ENCODE measurements at regions not wholly inside any gene's neighbourhood (a gene's known extent, or its start where the extent isn't known, plus 50 kb on each side); places are given as distances from the start of the nearest gene placed in this dataset.

DNA sequence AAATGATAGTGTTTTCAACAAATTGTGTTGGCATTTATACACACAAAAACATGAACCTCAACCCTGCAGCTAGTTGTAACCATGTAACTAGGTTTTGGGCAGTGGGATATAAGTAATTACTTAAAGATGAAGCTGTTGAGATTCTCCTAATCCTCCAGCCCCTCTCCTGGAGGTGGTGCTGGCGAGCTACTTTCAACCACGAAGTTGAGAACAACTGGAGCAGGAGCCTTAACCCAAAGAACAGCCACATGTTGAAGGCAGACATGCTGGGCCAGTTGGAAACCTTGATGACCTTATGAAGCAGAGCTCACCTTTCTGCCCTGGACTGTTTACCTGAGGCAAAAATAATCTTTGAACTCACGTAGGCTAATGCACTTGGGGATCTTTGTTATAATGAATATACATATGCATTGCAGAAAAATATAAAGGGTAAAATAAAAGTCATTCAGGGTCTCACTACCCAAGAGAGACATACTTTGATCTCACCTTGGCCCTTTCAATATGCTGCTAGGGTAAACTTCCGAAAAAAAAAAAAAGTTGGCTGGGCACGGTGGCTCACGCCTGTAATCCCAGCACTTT, 89.6 kb upstream of the NPAS2 start:
- peaks cover 26% of the 10 kb centered on the region for H3K4me1 ChIP-seq (ENCODE audit: insufficient read depth, low read length)
- H3K79me2 ChIP-seq (ENCODE audit: insufficient read depth, low read length), result no peaks in the 10 kb centered on the region
- H3K27me3 ChIP-seq (ENCODE audit: insufficient read depth, low read length), result peaks cover 14% of the 10 kb centered on the region
- no peak for DNase-seq (ENCODE audit: insufficient read length, low spot score, missing footprints)
- no peaks in the 10 kb centered on the region for H3K36me3 ChIP-seq (ENCODE audit: insufficient read depth, low read length)
- H3K4me2 ChIP-seq (ENCODE audit: insufficient read depth, low read length), result no peak overlapping the region
- H2AFZ ChIP-seq (ENCODE audit: low read length), result no peak overlapping the region
- H3K4me3 ChIP-seq (ENCODE audit: insufficient read depth, low read length), result no peak overlapping the region
- H4K20me1 ChIP-seq (ENCODE audit: insufficient read depth, low read length), result no peaks in the 10 kb centered on the region
- H3K9me3 ChIP-seq (ENCODE audit: low read depth, low read length), result no peaks in the 10 kb centered on the region
- TF ChIP-seq CTCF (IDR thresholded peaks at IDR 0.05; ENCODE audit: extremely low read depth, low read depth, low read length), result peak; percentile 91
- no peak overlapping the region for H3K27ac ChIP-seq (ENCODE audit: low read depth, low read length)

- peaks cover 12% of the 10 kb centered on the region for H3K27me3 ChIP-seq (ENCODE audit: insufficient read depth, low read length)
- no peaks in the 10 kb centered on the region for H3K9me3 ChIP-seq (ENCODE audit: low read depth, low read length)
- peaks cover 26% of the 10 kb centered on the region for H3K4me1 ChIP-seq (ENCODE audit: insufficient read depth, low read length)
- H2AFZ ChIP-seq (ENCODE audit: low read length), result no peak overlapping the region
- no peak overlapping the region for H3K4me3 ChIP-seq (ENCODE audit: insufficient read depth, low read length)
- H3K36me3 ChIP-seq (ENCODE audit: insufficient read depth, low read length), result no peaks in the 10 kb centered on the region
- H4K20me1 ChIP-seq (ENCODE audit: insufficient read depth, low read length), result no peaks in the 10 kb centered on the region
- DNase-seq (ENCODE audit: insufficient read length, low spot score, missing footprints), result no peak
- H3K27ac ChIP-seq (ENCODE audit: low read depth, low read length), result peak overlapping the region; percentile 53
- peak overlapping the region; percentile 20 for H3K4me2 ChIP-seq (ENCODE audit: insufficient read depth, low read length)
- no peaks in the 10 kb centered on the region for H3K79me2 ChIP-seq (ENCODE audit: insufficient read depth, low read length)
- no peak for TF ChIP-seq CTCF (IDR thresholded peaks at IDR 0.05; ENCODE audit: extremely low read depth, low read depth, low read length)
Observed at GRCh38 chr2:100731535-100731981, 88.4 kb upstream of the NPAS2 start.

DNA sequence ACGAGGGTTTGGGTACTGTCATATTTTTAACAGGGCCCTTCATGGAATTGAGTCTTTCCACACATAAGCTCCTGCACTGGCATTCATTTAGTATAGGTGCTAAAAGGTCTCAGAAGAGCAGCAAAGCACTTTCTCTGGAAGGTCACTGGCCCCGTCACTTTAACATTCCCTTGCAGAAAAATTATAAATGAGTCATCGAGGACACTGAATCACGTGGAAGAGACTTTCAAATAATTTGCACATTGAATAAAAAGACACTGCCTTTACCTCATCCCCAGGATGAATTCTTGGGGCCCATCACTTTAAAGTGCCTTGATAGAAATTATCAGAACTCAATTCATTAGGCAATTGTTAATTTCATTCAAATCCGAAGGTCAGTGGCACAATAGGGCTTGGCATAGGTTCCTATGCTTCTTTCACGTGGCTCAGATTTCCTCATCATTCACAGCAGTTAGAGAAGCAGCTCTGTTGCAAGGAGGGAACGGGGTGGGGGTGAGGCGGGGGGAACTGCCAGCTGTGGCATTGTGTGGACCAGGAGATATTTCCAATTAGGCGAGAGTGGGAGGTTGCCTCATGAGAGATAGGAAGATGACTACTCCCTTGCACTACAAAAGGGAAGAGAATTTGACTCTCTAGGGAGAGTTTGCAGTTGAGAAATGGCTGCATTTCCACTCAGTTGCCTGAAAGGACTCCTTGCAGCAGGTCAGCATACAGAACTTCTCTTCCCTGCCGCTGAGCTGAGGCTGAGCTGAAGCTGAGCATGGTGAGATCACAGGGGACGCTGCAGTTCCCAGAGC, 86.3 kb upstream of the NPAS2 start:
- Histone ChIP-seq H4K20me1 (ENCODE audit: insufficient read depth, low read length) (no peaks in the 10 kb centered on the region), H3K27ac (ENCODE audit: low read depth, low read length) (peak overlapping the region; percentile 46), H3K4me3 (ENCODE audit: insufficient read depth, low read length) (peak overlapping the region; percentile 35), H2AFZ (ENCODE audit: low read length) (peak overlapping the region; percentile 28), H3K4me2 (ENCODE audit: insufficient read depth, low read length) (peak overlapping the region; percentile 67), H3K79me2 (ENCODE audit: insufficient read depth, low read length) (no peaks in the 10 kb centered on the region), H3K4me1 (ENCODE audit: insufficient read depth, low read length) (peaks cover 26% of the 10 kb centered on the region), H3K9me3 (ENCODE audit: low read depth, low read length) (no peaks in the 10 kb centered on the region), H3K27me3 (ENCODE audit: insufficient read depth, low read length) (no peaks in the 10 kb centered on the region), H3K36me3 (ENCODE audit: insufficient read depth, low read length) (no peaks in the 10 kb centered on the region)
- no peak for DNase-seq (ENCODE audit: insufficient read length, low spot score, missing footprints)
- no peak for TF ChIP-seq CTCF (IDR thresholded peaks at IDR 0.05; ENCODE audit: extremely low read depth, low read depth, low read length)

All from osteoblast (primary cell).